HCT116 (cell line): ENCODE measurements at regions not wholly inside any gene's neighbourhood (a gene's known extent, or its start where the extent isn't known, plus 50 kb on each side); places are given as distances from the start of the nearest gene placed in this dataset.

Experiments used
- ATAC-seq: fragments of 200-7000 bp; cut with Tn5 transposase; 2 replicates; pipeline ENCODE4 v1.9.1; 2020; ENCODE audit warnings: mild to moderate bottlenecking, moderate library complexity
- BruUV-seq: library from RNA; stranded (reverse); fragments of 400-500 nt; replicated peaks from 2 replicates; lab custom pipeline; 2021; lab: Mats Ljungman, UMichigan
- CTCF ChIA-PET: fragments of 300-600 bp; sonication (Branson Sonifier 250); formaldehyde crosslinking; loops from one replicate; lab custom pipeline; 2021; ENCODE audit warnings: antibody characterized with exemption; lab: Charles Lee
- POLR2A ChIA-PET: fragments of 300-600, 350-600 bp; sonication (Branson Sonifier 250); formaldehyde crosslinking; loops from one replicate; lab custom pipeline; 2021; ENCODE audit warnings: antibody characterized with exemption; lab: Charles Lee
- RAD21 ChIA-PET, 2 experiments: fragments of 300-600 bp; sonication (Branson Sonifier 250); formaldehyde crosslinking; loops; one replicate each; lab custom pipeline; 2023; ENCODE audit warnings: low total read pairs in 2 of 2; ENCODE audit not compliant: uncharacterized antibody in 2 of 2, unreplicated experiment in 2 of 2, low non-redundant PET in 1 of 2; lab: Charles Lee
- DNase-seq: peaks from one replicate; pipeline ENCODE4 v3.0.0-alpha.2; 2010; ENCODE audit warnings: low read depth, low spot score
- H2AFZ ChIP-seq: fragments of 200-600 bp; shearing (Covaris generic), sonication (generic); 2 replicates; pipeline ENCODE4 v1.6.1; 2017; ENCODE audit warnings: low read depth, mixed run types, mixed read lengths, antibody characterized with exemption, low read length; ENCODE audit not compliant: poor library complexity, severe bottlenecking
- H3K27ac ChIP-seq: 2 replicates; pipeline ENCODE4 v1.5.1; 2012; ENCODE audit warnings: low read depth, low read length
- H3K27me3 ChIP-seq: fragments of 200-600 bp; sonication (generic); 2 replicates; pipeline ENCODE4 v1.6.1; 2016; ENCODE audit warnings: mixed run types, low read length, mixed read lengths; ENCODE audit not compliant: insufficient read depth
- H3K36me3 ChIP-seq, 2 experiments: fragments of 200-500 bp in 1 of 2; fragments of 200-600 bp in 1 of 2; sonication (Bioruptor generic) in 1 of 2; sonication (generic) in 1 of 2; 2 replicates each; pipeline versions ENCODE4 v1.5.1 to v1.6.1; 2014 to 2016; ENCODE audit warnings: low read length in 2 of 2, inconsistent platforms in 1 of 2, mixed read lengths in 1 of 2, mixed run types in 1 of 2; ENCODE audit not compliant: insufficient read depth in 2 of 2, control insufficient read depth in 1 of 2
- H3K4me1 ChIP-seq, 2 experiments: fragments of 200-600 bp in 1 of 2; sonication (generic) in 1 of 2; 2 replicates each; pipeline versions ENCODE4 v1.5.1 to v1.6.1; 2012 to 2017; ENCODE audit warnings: low read length in 2 of 2, inconsistent platforms in 1 of 2, mild to moderate bottlenecking in 1 of 2, mixed read lengths in 1 of 2, mixed run types in 1 of 2, moderate library complexity in 1 of 2; ENCODE audit not compliant: insufficient read depth in 2 of 2, control insufficient read depth in 1 of 2
- H3K4me2 ChIP-seq: fragments of 200-600 bp; sonication (generic); 2 replicates; pipeline ENCODE4 v1.6.1; 2017; ENCODE audit warnings: mixed run types, low read length, mixed read lengths
- H3K4me3 ChIP-seq, 2 experiments: fragments of 200-600 bp in 1 of 2; sonication (generic) in 1 of 2; replicated peaks in 1 of 2; 2 replicates each; pipeline ENCODE4 v1.5.1; 2011 to 2016; ENCODE audit warnings: low read length in 2 of 2, control low read depth in 1 of 2, low read depth in 1 of 2, mild to moderate bottlenecking in 1 of 2, mixed read lengths in 1 of 2, mixed run types in 1 of 2
- H3K79me2 ChIP-seq: fragments of 200-600 bp; sonication (generic); 2 replicates; pipeline ENCODE4 v1.6.1; 2017; ENCODE audit warnings: mild to moderate bottlenecking, mixed run types, low read length, moderate library complexity, mixed read lengths; ENCODE audit not compliant: insufficient read depth
- H3K9ac ChIP-seq: fragments of 200-600 bp; sonication (generic); 2 replicates; pipeline ENCODE4 v1.6.1; 2016; ENCODE audit warnings: low read length, mixed read lengths
- H3K9me2 ChIP-seq: fragments of 200-600 bp; sonication (generic), shearing (Covaris generic); 2 replicates; pipeline ENCODE4 v1.6.1; 2017; ENCODE audit warnings: mixed run types, mild to moderate bottlenecking, moderate library complexity; ENCODE audit not compliant: insufficient read depth
- H3K9me3 ChIP-seq, 2 experiments: fragments of 200-500 bp in 1 of 2; fragments of 200-600 bp in 1 of 2; sonication (Bioruptor generic) in 1 of 2; sonication (generic) in 1 of 2; 2 replicates each; pipeline ENCODE4 v1.6.1; 2014 to 2017; ENCODE audit warnings: low read length in 2 of 2, mixed read lengths in 2 of 2, inconsistent platforms in 1 of 2, low read depth in 1 of 2, mild to moderate bottlenecking in 1 of 2, mixed run types in 1 of 2, moderate library complexity in 1 of 2; ENCODE audit not compliant: control insufficient read depth in 1 of 2, insufficient read depth in 1 of 2
- H4K20me1 ChIP-seq: fragments of 200-600 bp; sonication (generic), shearing (Covaris generic); 2 replicates; pipeline ENCODE4 v1.6.1; 2017; ENCODE audit warnings: mixed run types, mild to moderate bottlenecking, moderate library complexity; ENCODE audit not compliant: insufficient read depth
- CBX3 ChIP-seq: IDR thresholded peaks from 2 replicates; pipeline ENCODE4 v1.6.1; 2012; ENCODE audit warnings: low read depth
- EGR1 ChIP-seq: IDR thresholded peaks from 2 replicates; pipeline ENCODE4 v1.6.1; 2012; ENCODE audit warnings: low read depth
- EZH2 ChIP-seq: fragments of 200-600 bp; sonication (generic); IDR thresholded peaks from 2 replicates; pipeline ENCODE4 v1.6.1; 2017; ENCODE audit warnings: antibody characterized with exemption, mixed run types
- EZH2phosphoT487 ChIP-seq: fragments of 200-600 bp; IDR thresholded peaks from 2 replicates; pipeline ENCODE4 v1.6.1; 2018; ENCODE audit warnings: antibody characterized with exemption, borderline replicate concordance
- JUND ChIP-seq: IDR thresholded peaks from 2 replicates; pipeline ENCODE4 v1.6.1; 2012
- SIN3A ChIP-seq: IDR thresholded peaks from 2 replicates; pipeline ENCODE4 v1.6.1; 2012; ENCODE audit warnings: low read depth
- TCF7L2 ChIP-seq: IDR thresholded peaks from 2 replicates; pipeline ENCODE4 v1.7.0; 2011; ENCODE audit warnings: borderline replicate concordance, inconsistent platforms; ENCODE audit not compliant: insufficient read depth, insufficient read length; ENCODE audit errors: extremely low read depth
- ZFX ChIP-seq: fragments of 450-650 bp; IDR thresholded peaks from 2 replicates; pipeline ENCODE4 v1.6.1; 2017
- ZNF274 ChIP-seq: fragments of 200-500 bp; sonication (Bioruptor generic); IDR thresholded peaks from 2 replicates; pipeline ENCODE4 v1.6.1; 2014; ENCODE audit warnings: mild to moderate bottlenecking, low read depth, low read length, inconsistent platforms
- intact Hi-C: fragments of 100-400 bp; cut with micrococcal nuclease; formaldehyde crosslinking; loops from 2 replicates; pipeline ENCODE4 v1.10.0; 2022
- TF ChIP-seq, protein P1 (sequence below): IDR thresholded peaks from 2 replicates; pipeline ENCODE4 v1.6.1; 2012; ENCODE audit warnings: low read depth

GRCh38 chr2:15714002-15714401, 122.3 kb downstream of the DDX1 start:
- ATAC-seq (no peak), DNase-seq (no peak)
- H3K4me2 ChIP-seq, result no peak overlapping the region
- H3K27me3 ChIP-seq, result no peaks in the 10 kb centered on the region
- intact Hi-C loops, result no loop called here
- ChIA-PET RAD21 (no interaction called here), POLR2A (no interaction called here), CTCF (no interaction called here)
- H3K79me2 ChIP-seq, result no peaks in the 10 kb centered on the region
- H3K36me3 ChIP-seq, result no peaks in the 10 kb centered on the region
- no peak for TF ChIP-seq ZNF274
- TF ChIP-seq EZH2phosphoT487, result no peak
- no peak for TF ChIP-seq ZFX
- TF ChIP-seq CBX3, result no peak
- TF ChIP-seq EZH2, result no peak
- no peak for TF ChIP-seq EGR1
- TF ChIP-seq TCF7L2, result no peak
- TF ChIP-seq SIN3A, result no peak
- TF ChIP-seq, protein P1, sequence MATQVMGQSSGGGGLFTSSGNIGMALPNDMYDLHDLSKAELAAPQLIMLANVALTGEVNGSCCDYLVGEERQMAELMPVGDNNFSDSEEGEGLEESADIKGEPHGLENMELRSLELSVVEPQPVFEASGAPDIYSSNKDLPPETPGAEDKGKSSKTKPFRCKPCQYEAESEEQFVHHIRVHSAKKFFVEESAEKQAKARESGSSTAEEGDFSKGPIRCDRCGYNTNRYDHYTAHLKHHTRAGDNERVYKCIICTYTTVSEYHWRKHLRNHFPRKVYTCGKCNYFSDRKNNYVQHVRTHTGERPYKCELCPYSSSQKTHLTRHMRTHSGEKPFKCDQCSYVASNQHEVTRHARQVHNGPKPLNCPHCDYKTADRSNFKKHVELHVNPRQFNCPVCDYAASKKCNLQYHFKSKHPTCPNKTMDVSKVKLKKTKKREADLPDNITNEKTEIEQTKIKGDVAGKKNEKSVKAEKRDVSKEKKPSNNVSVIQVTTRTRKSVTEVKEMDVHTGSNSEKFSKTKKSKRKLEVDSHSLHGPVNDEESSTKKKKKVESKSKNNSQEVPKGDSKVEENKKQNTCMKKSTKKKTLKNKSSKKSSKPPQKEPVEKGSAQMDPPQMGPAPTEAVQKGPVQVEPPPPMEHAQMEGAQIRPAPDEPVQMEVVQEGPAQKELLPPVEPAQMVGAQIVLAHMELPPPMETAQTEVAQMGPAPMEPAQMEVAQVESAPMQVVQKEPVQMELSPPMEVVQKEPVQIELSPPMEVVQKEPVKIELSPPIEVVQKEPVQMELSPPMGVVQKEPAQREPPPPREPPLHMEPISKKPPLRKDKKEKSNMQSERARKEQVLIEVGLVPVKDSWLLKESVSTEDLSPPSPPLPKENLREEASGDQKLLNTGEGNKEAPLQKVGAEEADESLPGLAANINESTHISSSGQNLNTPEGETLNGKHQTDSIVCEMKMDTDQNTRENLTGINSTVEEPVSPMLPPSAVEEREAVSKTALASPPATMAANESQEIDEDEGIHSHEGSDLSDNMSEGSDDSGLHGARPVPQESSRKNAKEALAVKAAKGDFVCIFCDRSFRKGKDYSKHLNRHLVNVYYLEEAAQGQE, result no peak
- no peak for TF ChIP-seq JUND
- H3K9ac ChIP-seq, result no peak overlapping the region
- no peak overlapping the region for H3K27ac ChIP-seq
- H2AFZ ChIP-seq, result no peak overlapping the region
- no peaks in the 10 kb centered on the region for H4K20me1 ChIP-seq
- peaks cover 0 to 7% of the 10 kb centered on the region in 2 experiments; a peak in 1 of 4 replicates for H3K4me1 ChIP-seq
- H3K9me2 ChIP-seq, result no peaks in the 10 kb centered on the region
- no TSS peak for BruUV-seq
- H3K4me3 ChIP-seq, result no peak overlapping the region
- no peaks in the 10 kb centered on the region for H3K9me3 ChIP-seq
